H1 (cell line): ENCODE measurements at regions not wholly inside any gene's neighbourhood (a gene's known extent, or its start where the extent isn't known, plus 50 kb on each side); places are given as distances from the start of the nearest gene placed in this dataset.

ENCODE experiments used
- CTCF ChIA-PET: fragments of 300-600 bp; sonication (Branson Sonifier 250); formaldehyde crosslinking; loops from one replicate; lab custom pipeline; 2021; ENCODE audit not compliant: partially characterized antibody; lab: Charles Lee
- POLR2A ChIA-PET: fragments of 300-600 bp; sonication (Branson Sonifier 250); formaldehyde crosslinking; loops from one replicate; lab custom pipeline; 2021; ENCODE audit warnings: inconsistent platforms; ENCODE audit not compliant: partially characterized antibody; lab: Charles Lee
- DNase-seq, 2 experiments: peaks; one replicate each; pipeline versions ENCODE4 v3.0.0 to v3.0.0-alpha.2; 2010 to 2022; ENCODE audit warnings: low spot score in 2 of 2, low read depth in 1 of 2, mixed read lengths in 1 of 2
- FAIRE-seq: peaks from 2 replicates; lab custom pipeline; 2011; peaks lifted over from hg19 to GRCh38; lab: Jason Lieb, UNC
- H2AFZ ChIP-seq: 2 replicates; pipeline ENCODE4 v1.8.1; 2012; ENCODE audit warnings: low read length, inconsistent platforms
- H2AK5ac ChIP-seq: 2 replicates; pipeline ENCODE4 v1.6.1; 2013; ENCODE audit warnings: low read depth, low read length
- H2BK120ac ChIP-seq: replicated peaks from 2 replicates; pipeline ENCODE3; 2013; ENCODE audit warnings: low read depth, low read length, inconsistent platforms
- H2BK12ac ChIP-seq: 2 replicates; pipeline ENCODE4 v1.6.1; 2013; ENCODE audit warnings: low read depth, low read length
- H2BK15ac ChIP-seq: 2 replicates; pipeline ENCODE4 v1.6.1; 2013; ENCODE audit warnings: low read length
- H2BK20ac ChIP-seq: 2 replicates; pipeline ENCODE4 v1.6.1; 2013; ENCODE audit warnings: low read length
- H2BK5ac ChIP-seq: 2 replicates; pipeline ENCODE4 v1.6.1; 2013; ENCODE audit warnings: low read depth, low read length
- H3K14ac ChIP-seq: 2 replicates; pipeline ENCODE4 v1.6.1; 2013; ENCODE audit warnings: inconsistent platforms; ENCODE audit not compliant: insufficient read length
- H3K18ac ChIP-seq: 2 replicates; pipeline ENCODE4 v1.6.1; 2013; ENCODE audit warnings: low read length; ENCODE audit errors: extremely low read depth
- H3K23ac ChIP-seq: 2 replicates; pipeline ENCODE4 v1.6.1; 2013; ENCODE audit warnings: inconsistent platforms; ENCODE audit not compliant: insufficient read length
- H3K23me2 ChIP-seq: 2 replicates; pipeline ENCODE4 v1.6.1; 2013; ENCODE audit warnings: low read depth, low read length
- H3K27ac ChIP-seq: 2 replicates; pipeline ENCODE4 v1.6.1; 2011; ENCODE audit warnings: low read depth, low read length, inconsistent platforms
- H3K27me3 ChIP-seq, 4 experiments: replicated peaks in 1 of 4; 1 replicate in 1 of 4; 2 replicates in 3 of 4; pipeline versions ENCODE4 v1.6.1 to v1.8.1; 2011 to 2013; ENCODE audit warnings: low read length in 3 of 4, mild to moderate bottlenecking in 3 of 4, inconsistent platforms in 2 of 4, mixed read lengths in 2 of 4, moderate library complexity in 1 of 4; ENCODE audit not compliant: control insufficient read depth in 3 of 4, insufficient read depth in 3 of 4; ENCODE audit errors: extremely low read depth in 1 of 4
- H3K36me3 ChIP-seq, 4 experiments: 2 replicates each; pipeline versions ENCODE4 v1.6.1 to v1.8.1; 2011 to 2013; ENCODE audit warnings: mild to moderate bottlenecking in 4 of 4, low read length in 3 of 4, moderate library complexity in 2 of 4, control low read depth in 1 of 4, inconsistent platforms in 1 of 4; ENCODE audit not compliant: insufficient read depth in 4 of 4, control insufficient read depth in 2 of 4
- H3K4ac ChIP-seq: replicated peaks from 2 replicates; pipeline ENCODE3; 2013; ENCODE audit warnings: low read length, low read depth, mixed read lengths, inconsistent platforms; ENCODE audit not compliant: insufficient read length
- H3K4me1 ChIP-seq, 4 experiments: replicated peaks in 1 of 4; 1 replicate in 1 of 4; 2 replicates in 3 of 4; pipeline versions ENCODE4 v1.6.1 to v1.8.1; 2011 to 2013; ENCODE audit warnings: low read length in 3 of 4, inconsistent platforms in 2 of 4, mixed read lengths in 1 of 4; ENCODE audit not compliant: insufficient read depth in 4 of 4, control insufficient read depth in 3 of 4
- H3K4me2 ChIP-seq, 2 experiments: 2 replicates each; pipeline versions ENCODE4 v1.6.1 to v1.8.1; 2011 to 2013; ENCODE audit warnings: low read depth in 2 of 2, low read length in 2 of 2, control low read depth in 1 of 2, inconsistent platforms in 1 of 2, mild to moderate bottlenecking in 1 of 2; ENCODE audit not compliant: insufficient read depth in 1 of 2
- H3K4me3 ChIP-seq, 4 experiments: fragments of 200-600, 300-600 bp in 1 of 4; sonication (generic), shearing (Covaris generic), sonication (Bioruptor Twin) in 1 of 4; 2 replicates each; pipeline versions ENCODE4 v1.5.1 to v1.8.1; 2011 to 2016; ENCODE audit warnings: low read length in 4 of 4, low read depth in 3 of 4, control low read depth in 2 of 4, inconsistent platforms in 2 of 4, mild to moderate bottlenecking in 2 of 4, mixed read lengths in 1 of 4, moderate library complexity in 1 of 4; ENCODE audit not compliant: insufficient read depth in 2 of 4; ENCODE audit errors: extremely low read depth in 1 of 4
- H3K56ac ChIP-seq: replicated peaks from 2 replicates; pipeline ENCODE3; 2013; ENCODE audit warnings: low read depth, mild to moderate bottlenecking, mixed read lengths, low read length, inconsistent platforms; ENCODE audit not compliant: insufficient read length
- H3K79me1 ChIP-seq: 2 replicates; pipeline ENCODE4 v1.6.1; 2013; ENCODE audit warnings: low read depth, low read length, control low read depth
- H3K79me2 ChIP-seq, 2 experiments: 2 replicates each; pipeline versions ENCODE4 v1.6.1 to v1.8.1; 2012 to 2013; ENCODE audit warnings: low read length in 2 of 2, mild to moderate bottlenecking in 2 of 2, inconsistent platforms in 1 of 2; ENCODE audit not compliant: insufficient read depth in 2 of 2, control insufficient read depth in 1 of 2
- H3K9ac ChIP-seq, 4 experiments: replicated peaks in 1 of 4; 1 replicate in 1 of 4; 2 replicates in 3 of 4; pipeline versions ENCODE4 v1.6.1 to v1.8.1; 2011 to 2013; ENCODE audit warnings: low read depth in 3 of 4, low read length in 3 of 4, control low read depth in 2 of 4, mild to moderate bottlenecking in 2 of 4, moderate library complexity in 2 of 4, inconsistent platforms in 1 of 4; ENCODE audit errors: extremely low read depth in 1 of 4
- H3K9me3 ChIP-seq, 2 experiments: 2 replicates each; pipeline versions ENCODE4 v1.6.1 to v1.8.1; 2012 to 2013; ENCODE audit warnings: mild to moderate bottlenecking in 2 of 2, moderate library complexity in 2 of 2, control low read depth in 1 of 2, inconsistent platforms in 1 of 2, low read depth in 1 of 2, low read length in 1 of 2, mixed read lengths in 1 of 2; ENCODE audit not compliant: insufficient read depth in 2 of 2
- H4K20me1 ChIP-seq, 2 experiments: replicated peaks in 1 of 2; 2 replicates each; pipeline versions ENCODE3 to v1.8.1; 2011 to 2013; ENCODE audit warnings: inconsistent platforms in 2 of 2, low read length in 2 of 2, mild to moderate bottlenecking in 1 of 2; ENCODE audit not compliant: insufficient read depth in 2 of 2, control insufficient read depth in 1 of 2
- H4K5ac ChIP-seq: 2 replicates; pipeline ENCODE4 v1.6.1; 2013; ENCODE audit warnings: low read length, low read depth, mixed read lengths, inconsistent platforms; ENCODE audit not compliant: insufficient read length
- H4K8ac ChIP-seq: 2 replicates; pipeline ENCODE4 v1.8.0; 2013; ENCODE audit warnings: mild to moderate bottlenecking, moderate library complexity, low read length, inconsistent platforms; ENCODE audit not compliant: insufficient read depth; ENCODE audit errors: extremely low read depth
- H4K91ac ChIP-seq: replicated peaks from 2 replicates; pipeline ENCODE3; 2013; ENCODE audit warnings: low read length, mixed read lengths, inconsistent platforms; ENCODE audit not compliant: insufficient read length
- JUN ChIP-seq: IDR thresholded peaks from 2 replicates; pipeline ENCODE4 v1.6.1; 2011; ENCODE audit warnings: low read depth, mild to moderate bottlenecking, improper control_type of control experiment, low read length
- KDM4A ChIP-seq: IDR thresholded peaks from one replicate; pipeline ENCODE4 v1.7.1; 2012; ENCODE audit warnings: low read depth, mild to moderate bottlenecking, moderate library complexity, low read length, inconsistent platforms; ENCODE audit not compliant: severe bottlenecking
- KDM5A ChIP-seq: fragments of 200-600 bp; IDR thresholded peaks from 2 replicates; pipeline ENCODE4 v1.7.1; 2012; ENCODE audit warnings: mild to moderate bottlenecking, low read length, inconsistent platforms, mixed read lengths
- SIN3A ChIP-seq, 2 experiments: IDR thresholded peaks in 1 of 2; conservative IDR thresholded peaks in 1 of 2; 2 replicates each; pipeline ENCODE4 v1.6.1; 2011 to 2012; ENCODE audit warnings: low read length in 2 of 2, improper control_type of control experiment in 1 of 2, low read depth in 1 of 2, mild to moderate bottlenecking in 1 of 2

GRCh38 chr11:110374921-110375320, 54.8 kb upstream of the FDX1 start:
- H3K23me2 ChIP-seq: peaks cover 2% of the 10 kb centered on the region; the same call in 1 of the 2 replicates
- no peaks in the 10 kb centered on the region for H3K4me1 ChIP-seq
- H3K18ac ChIP-seq: no peak overlapping the region
- no peak overlapping the region for H3K14ac ChIP-seq
- no peak overlapping the region for H4K91ac ChIP-seq
- no peak overlapping the region for H2BK15ac ChIP-seq
- H3K79me1 ChIP-seq: no peaks in the 10 kb centered on the region
- FAIRE-seq (no peak), DNase-seq (no peak)
- H4K8ac ChIP-seq: no peak overlapping the region
- no peak overlapping the region for H3K23ac ChIP-seq
- H3K9me3 ChIP-seq: no peaks in the 10 kb centered on the region
- no peak overlapping the region for H3K4ac ChIP-seq
- no peaks in the 10 kb centered on the region for H3K79me2 ChIP-seq
- H3K56ac ChIP-seq: no peak overlapping the region
- CTCF ChIA-PET: interaction anchor here (0.8 to 2.1 kb wide), 5 partner anchors 21 to 174 kb away, joined by 3 to 13 read pairs (median 3); no protein-coding TSS in a partner anchor
- H2AK5ac ChIP-seq: no peak overlapping the region
- no peak overlapping the region for H3K4me3 ChIP-seq
- no peak overlapping the region for H3K27ac ChIP-seq
- H3K9ac ChIP-seq: no peak overlapping the region
- H3K27me3 ChIP-seq: no peaks in the 10 kb centered on the region
- H3K36me3 ChIP-seq: no peaks in the 10 kb centered on the region
- H2BK120ac ChIP-seq: no peak overlapping the region
- TF ChIP-seq KDM4A: no peak
- TF ChIP-seq KDM5A: no peak
- TF ChIP-seq JUN: no peak
- TF ChIP-seq SIN3A (conservative IDR thresholded peaks at IDR 0.05 in 1 of 2, IDR thresholded peaks at IDR 0.05 in 1 of 2; ENCODE audit: low read depth in 1 of 2, low read length in 2 of 2): no peak
- H2BK20ac ChIP-seq: no peak overlapping the region
- H3K4me2 ChIP-seq: no peak overlapping the region
- POLR2A ChIA-PET: no interaction called here
- H2AFZ ChIP-seq: no peak overlapping the region
- no peak overlapping the region for H2BK12ac ChIP-seq
- H4K20me1 ChIP-seq: no peaks in the 10 kb centered on the region
- no peak overlapping the region for H2BK5ac ChIP-seq
- H4K5ac ChIP-seq: no peak overlapping the region
